ENCODE measurements at regions not wholly inside any gene's neighbourhood (a gene's known extent, or its start where the extent isn't known, plus 50 kb on each side); places are given as distances from the start of the nearest gene placed in this dataset.

- no peaks in the 10 kb centered on the region for H3K36me3 ChIP-seq (replicated peaks; ENCODE audit: low read depth, low read length)
- no peak overlapping the region for H3K27ac ChIP-seq (ENCODE audit: low read length)
- H3K4me3 ChIP-seq (ENCODE audit: low read length): no peak overlapping the region
- no peak for TF ChIP-seq CTCF (IDR thresholded peaks at IDR 0.05; ENCODE audit: low read depth, low read length)
- TF ChIP-seq EZH2phosphoT487 (IDR thresholded peaks at IDR 0.05; ENCODE audit: low read depth): no peak
- no peaks in the 10 kb centered on the region for H3K79me2 ChIP-seq (ENCODE audit: low read length)
- no peak overlapping the region for H3K4me2 ChIP-seq (ENCODE audit: low read length)
- no peaks in the 10 kb centered on the region for H3K9me3 ChIP-seq (ENCODE audit: insufficient read depth, low read length)
- H2AFZ ChIP-seq (ENCODE audit: low read depth, low read length): no peak overlapping the region
- H4K20me1 ChIP-seq (ENCODE audit: insufficient read depth, low read length): no peaks in the 10 kb centered on the region
- no peak overlapping the region for H3K9ac ChIP-seq (ENCODE audit: low read length)
- H3K27me3 ChIP-seq (ENCODE audit: low read depth, low read length): no peaks in the 10 kb centered on the region
- no peaks in the 10 kb centered on the region for H3K4me1 ChIP-seq (ENCODE audit: low read length)
Observed at GRCh38 chr21:16568661-16569060, 838.9 kb downstream of the USP25 start.

GRCh38 chr21:16569679-16570078, 839.9 kb downstream of the USP25 start:
- no peaks in the 10 kb centered on the region for H3K79me2 ChIP-seq (ENCODE audit: low read length)
- H3K9me3 ChIP-seq (ENCODE audit: insufficient read depth, low read length): no peaks in the 10 kb centered on the region
- no peak overlapping the region for H3K27ac ChIP-seq (ENCODE audit: low read length)
- H3K4me3 ChIP-seq (ENCODE audit: low read length): no peak overlapping the region
- no peaks in the 10 kb centered on the region for H4K20me1 ChIP-seq (ENCODE audit: insufficient read depth, low read length)
- no peaks in the 10 kb centered on the region for H3K36me3 ChIP-seq (replicated peaks; ENCODE audit: low read depth, low read length)
- no peaks in the 10 kb centered on the region for H3K27me3 ChIP-seq (ENCODE audit: low read depth, low read length)
- H3K9ac ChIP-seq (ENCODE audit: low read length): no peak overlapping the region
- no peaks in the 10 kb centered on the region for H3K4me1 ChIP-seq (ENCODE audit: low read length)
- TF ChIP-seq CTCF (IDR thresholded peaks at IDR 0.05; ENCODE audit: low read depth, low read length) (no peak), EZH2phosphoT487 (IDR thresholded peaks at IDR 0.05; ENCODE audit: low read depth) (no peak)
- no peak overlapping the region for H2AFZ ChIP-seq (ENCODE audit: low read depth, low read length)
- no peak overlapping the region for H3K4me2 ChIP-seq (ENCODE audit: low read length)

- TF ChIP-seq CTCF (IDR thresholded peaks at IDR 0.05; ENCODE audit: low read depth, low read length): no peak
- TF ChIP-seq EZH2phosphoT487 (IDR thresholded peaks at IDR 0.05; ENCODE audit: low read depth): no peak
- no peaks in the 10 kb centered on the region for H3K36me3 ChIP-seq (replicated peaks; ENCODE audit: low read depth, low read length)
- H3K27ac ChIP-seq (ENCODE audit: low read length): no peak overlapping the region
- no peaks in the 10 kb centered on the region for H3K27me3 ChIP-seq (ENCODE audit: low read depth, low read length)
- H3K4me1 ChIP-seq (ENCODE audit: low read length): no peaks in the 10 kb centered on the region
- H3K4me2 ChIP-seq (ENCODE audit: low read length): no peak overlapping the region
- no peak overlapping the region for H2AFZ ChIP-seq (ENCODE audit: low read depth, low read length)
- no peak overlapping the region for H3K9ac ChIP-seq (ENCODE audit: low read length)
- no peaks in the 10 kb centered on the region for H4K20me1 ChIP-seq (ENCODE audit: insufficient read depth, low read length)
- no peaks in the 10 kb centered on the region for H3K79me2 ChIP-seq (ENCODE audit: low read length)
- no peaks in the 10 kb centered on the region for H3K9me3 ChIP-seq (ENCODE audit: insufficient read depth, low read length)
- no peak overlapping the region for H3K4me3 ChIP-seq (ENCODE audit: low read length)
Observed at GRCh38 chr21:16570171-16570570, 840.4 kb downstream of the USP25 start.

- H3K36me3 ChIP-seq (replicated peaks; ENCODE audit: low read depth, low read length): no peaks in the 10 kb centered on the region
- no peak overlapping the region for H3K27ac ChIP-seq (ENCODE audit: low read length)
- H3K4me2 ChIP-seq (ENCODE audit: low read length): no peak overlapping the region
- no peaks in the 10 kb centered on the region for H3K79me2 ChIP-seq (ENCODE audit: low read length)
- H2AFZ ChIP-seq (ENCODE audit: low read depth, low read length): no peak overlapping the region
- H3K27me3 ChIP-seq (ENCODE audit: low read depth, low read length): no peaks in the 10 kb centered on the region
- no peaks in the 10 kb centered on the region for H3K9me3 ChIP-seq (ENCODE audit: insufficient read depth, low read length)
- no peak overlapping the region for H3K4me3 ChIP-seq (ENCODE audit: low read length)
- TF ChIP-seq EZH2phosphoT487 (IDR thresholded peaks at IDR 0.05; ENCODE audit: low read depth) (no peak), CTCF (IDR thresholded peaks at IDR 0.05; ENCODE audit: low read depth, low read length) (no peak)
- no peak overlapping the region for H3K9ac ChIP-seq (ENCODE audit: low read length)
- no peaks in the 10 kb centered on the region for H3K4me1 ChIP-seq (ENCODE audit: low read length)
- no peaks in the 10 kb centered on the region for H4K20me1 ChIP-seq (ENCODE audit: insufficient read depth, low read length)
Observed at GRCh38 chr21:16570856-16571255, 841.1 kb downstream of the USP25 start.
